RCC 7860 (cell line): ENCODE measurements at regions not wholly inside any gene's neighbourhood (a gene's known extent, or its start where the extent isn't known, plus 50 kb on each side); places are given as distances from the start of the nearest gene placed in this dataset.
A peak's percentile ranks its signal among the peaks of the same experiment; 100 is the strongest.
"Not testable (repeated sequence)": the region's sequence is repeated elsewhere in the genome, so short reads cannot be mapped to it uniquely, and the experiment has no call there.

Experiments
- DNase-seq: peaks from one replicate; pipeline ENCODE4 v3.0.0-alpha.2; 2015; ENCODE audit warnings: low spot score
- FAIRE-seq: peaks from 2 replicates; lab custom pipeline; 2012; peaks lifted over from hg19 to GRCh38; lab: Jason Lieb, UNC

DNA sequence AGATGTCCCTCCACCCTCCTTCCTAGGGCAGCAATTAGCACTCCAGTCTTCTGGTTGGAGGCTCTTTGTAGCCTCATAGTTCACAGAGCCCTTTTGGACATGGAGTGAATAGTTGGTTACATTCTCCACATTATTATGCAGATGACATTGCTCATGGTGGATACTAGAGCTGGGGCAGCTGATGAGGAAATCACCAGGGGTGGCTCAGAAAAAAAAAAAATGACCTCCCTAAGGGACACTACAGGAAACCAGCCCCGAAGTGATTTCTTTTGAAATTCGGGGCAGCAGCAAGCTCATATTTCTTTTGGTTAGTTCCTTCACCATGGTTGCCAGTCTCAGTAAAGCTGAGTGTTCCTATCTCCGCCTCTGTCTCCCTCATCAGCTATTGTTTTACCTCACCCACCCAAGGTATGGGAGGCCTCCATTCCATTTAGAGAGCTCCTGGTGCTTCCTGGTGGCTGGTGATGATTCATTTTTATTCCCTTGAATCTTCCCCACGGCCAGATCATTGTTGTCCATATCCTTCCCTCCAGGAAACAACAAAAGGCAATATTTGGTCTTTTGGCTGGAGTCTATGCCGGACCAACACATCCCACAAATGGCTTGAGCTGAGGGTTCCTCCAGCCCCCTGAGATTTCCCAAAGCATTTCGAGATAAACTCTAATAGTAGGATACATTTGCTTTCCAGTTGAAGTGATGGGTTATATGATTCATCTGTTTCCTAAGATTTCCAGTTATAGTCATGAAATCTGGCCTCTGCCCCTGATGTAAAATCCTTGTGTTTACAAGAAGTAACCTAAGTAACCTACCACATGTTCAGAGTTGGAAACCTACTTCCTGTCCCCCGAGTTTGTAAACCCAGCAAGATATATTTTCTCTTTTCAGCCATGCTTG is 56.2 kb upstream of the NID2 start:
- FAIRE-seq: no peak
- peak; percentile 38 for DNase-seq

DNA sequence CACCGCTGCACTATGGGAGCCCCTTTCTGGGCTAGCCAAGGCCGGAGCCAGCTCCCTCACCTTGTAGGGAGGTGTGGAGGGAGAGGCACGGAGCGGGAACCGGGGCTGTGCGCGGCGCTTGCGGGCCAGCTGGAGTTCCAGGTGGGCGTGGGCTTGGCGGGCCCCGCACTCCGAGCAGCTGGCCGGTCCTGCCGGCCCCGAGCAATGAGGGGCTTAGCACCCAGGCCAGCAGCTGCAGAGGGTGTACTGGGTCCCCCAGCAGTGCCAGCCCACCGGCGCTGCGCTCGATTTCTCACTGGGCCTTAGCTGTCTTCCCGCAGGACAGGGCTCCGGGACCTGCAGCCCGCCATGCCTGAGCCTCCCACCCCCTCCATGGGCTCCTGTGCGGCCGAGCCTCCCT is 53.3 kb upstream of the NID2 start:
- DNase-seq, FAIRE-seq: not testable (repeated sequence)

DNA sequence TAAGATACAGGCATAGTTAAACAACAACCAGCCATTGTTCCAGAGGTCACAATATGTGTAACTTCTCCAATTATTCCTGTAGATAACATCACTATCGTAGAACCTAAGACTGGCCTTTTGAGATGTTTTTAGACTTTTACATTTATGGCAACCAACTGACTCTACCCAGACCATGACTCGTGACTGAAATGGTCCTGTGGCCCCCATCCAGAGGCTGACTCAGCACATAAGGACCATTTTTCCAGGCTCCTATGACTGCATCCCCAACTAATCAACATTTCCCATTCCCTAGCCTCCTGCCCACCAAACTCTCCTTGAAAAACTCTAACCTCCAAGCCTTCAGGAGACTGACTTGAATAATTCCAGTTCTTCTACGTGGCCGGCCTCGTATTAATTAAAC is 52.6 kb upstream of the NID2 start:
- DNase-seq (no peak), FAIRE-seq (no peak)

DNA sequence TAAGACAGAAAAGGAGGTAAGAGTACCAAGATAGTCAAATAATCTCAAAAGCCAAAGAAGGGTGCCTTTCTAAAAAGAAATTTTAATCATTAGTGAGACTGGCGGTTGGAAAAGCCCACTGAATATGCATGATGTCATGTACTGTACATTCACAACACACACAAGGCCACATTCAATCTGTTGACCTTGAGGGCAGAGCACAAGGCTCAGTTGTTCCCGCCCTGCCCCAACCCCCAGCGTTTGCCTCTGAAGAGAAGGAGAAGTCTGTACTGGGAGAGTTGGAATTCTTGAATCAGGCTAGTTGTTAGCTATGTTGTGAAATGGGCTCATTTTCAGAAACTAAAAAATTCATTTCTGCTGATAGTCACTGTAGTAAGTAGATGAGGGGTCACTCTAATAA is 50.2 kb upstream of the NID2 start:
- DNase-seq (no peak), FAIRE-seq (no peak)
